SK-N-SH (cell line): ENCODE measurements at regions not wholly inside any gene's neighbourhood (a gene's known extent, or its start where the extent isn't known, plus 50 kb on each side); places are given as distances from the start of the nearest gene placed in this dataset.

ENCODE experiments used
- EP300 ChIP-seq, 2 experiments: IDR thresholded peaks; 2 replicates each; pipeline versions ENCODE4 v1.4.0 to v1.6.1; 2012; ENCODE audit warnings: borderline replicate concordance in 1 of 2, low read depth in 1 of 2, low read length in 1 of 2
- JUND ChIP-seq: IDR thresholded peaks from 2 replicates; pipeline ENCODE4 v1.4.0; 2012
- SIN3A ChIP-seq: IDR thresholded peaks from 2 replicates; pipeline ENCODE4 v1.6.1; 2012; ENCODE audit warnings: low read depth, mild to moderate bottlenecking, low read length, moderate library complexity, borderline replicate concordance
- TF ChIP-seq, protein P1 (sequence below): fragments of 200-600 bp; sonication (generic); IDR thresholded peaks from 2 replicates; pipeline ENCODE4 v1.6.1; 2017; ENCODE audit warnings: antibody characterized with exemption, mild to moderate bottlenecking, moderate library complexity

GRCh38 chr2:146365041-146365440 is 1479.8 kb upstream of the ACVR2A start:
- no peak for TF ChIP-seq JUND
- no peak for TF ChIP-seq SIN3A
- TF ChIP-seq, protein P1, sequence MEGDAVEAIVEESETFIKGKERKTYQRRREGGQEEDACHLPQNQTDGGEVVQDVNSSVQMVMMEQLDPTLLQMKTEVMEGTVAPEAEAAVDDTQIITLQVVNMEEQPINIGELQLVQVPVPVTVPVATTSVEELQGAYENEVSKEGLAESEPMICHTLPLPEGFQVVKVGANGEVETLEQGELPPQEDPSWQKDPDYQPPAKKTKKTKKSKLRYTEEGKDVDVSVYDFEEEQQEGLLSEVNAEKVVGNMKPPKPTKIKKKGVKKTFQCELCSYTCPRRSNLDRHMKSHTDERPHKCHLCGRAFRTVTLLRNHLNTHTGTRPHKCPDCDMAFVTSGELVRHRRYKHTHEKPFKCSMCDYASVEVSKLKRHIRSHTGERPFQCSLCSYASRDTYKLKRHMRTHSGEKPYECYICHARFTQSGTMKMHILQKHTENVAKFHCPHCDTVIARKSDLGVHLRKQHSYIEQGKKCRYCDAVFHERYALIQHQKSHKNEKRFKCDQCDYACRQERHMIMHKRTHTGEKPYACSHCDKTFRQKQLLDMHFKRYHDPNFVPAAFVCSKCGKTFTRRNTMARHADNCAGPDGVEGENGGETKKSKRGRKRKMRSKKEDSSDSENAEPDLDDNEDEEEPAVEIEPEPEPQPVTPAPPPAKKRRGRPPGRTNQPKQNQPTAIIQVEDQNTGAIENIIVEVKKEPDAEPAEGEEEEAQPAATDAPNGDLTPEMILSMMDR = no peak
- TF ChIP-seq EP300 (IDR thresholded peaks at IDR 0.05; ENCODE audit: borderline replicate concordance in 1 of 2, low read depth in 1 of 2, low read length in 1 of 2) = no peak
